Gastroesophageal sphincter (tissue), 4 donors: ENCODE measurements at regions not wholly inside any gene's neighbourhood (a gene's known extent, or its start where the extent isn't known, plus 50 kb on each side); places are given as distances from the start of the nearest gene placed in this dataset.

Experiments used
- ATAC-seq: fragments of 150-250 bp; one replicate; pipeline ENCODE4 v1.9.1; 2016; ENCODE audit warnings: mild to moderate bottlenecking, moderate library complexity
- H3K27ac ChIP-seq, 4 donors: fragments of 200-600 bp; sonication (generic) in 3 of 4; 1 replicate in 3 of 4; 2 replicates in 1 of 4; pipeline ENCODE4 v1.5.1; 2016 to 2019
- H3K27me3 ChIP-seq: fragments of 200-600 bp; sonication (generic); one replicate; pipeline ENCODE4 v1.5.1; 2019
- H3K36me3 ChIP-seq, 2 donors: fragments of 200-600 bp; sonication (generic); one replicate each; pipeline ENCODE4 v1.5.1; 2019; ENCODE audit warnings: control low read depth in 1 of 2
- H3K4me1 ChIP-seq, 3 donors: fragments of 200-600 bp; sonication (generic); 1 replicate in 2 of 3; 2 replicates in 1 of 3; pipeline ENCODE4 v1.5.1; 2016 to 2019; ENCODE audit warnings: control low read depth in 2 of 3
- H3K4me3 ChIP-seq, 2 donors: fragments of 200-600 bp; sonication (generic); one replicate each; pipeline ENCODE4 v1.5.1; 2019; ENCODE audit warnings: mild to moderate bottlenecking in 1 of 2, moderate library complexity in 1 of 2
- H3K9me3 ChIP-seq, 3 donors: fragments of 200-600 bp; sonication (generic); one replicate each; pipeline ENCODE4 v1.5.1; 2017 to 2019; ENCODE audit warnings: control low read depth in 2 of 3
- CTCF ChIP-seq, 4 experiments: fragments of 200-600 bp in 2 of 4; fragments of 450-650 bp in 2 of 4; sonication (generic) in 1 of 4; IDR thresholded peaks; one replicate each; pipeline ENCODE4 v1.5.1; 2017 to 2019; ENCODE audit warnings: antibody characterized with exemption in 4 of 4, mild to moderate bottlenecking in 2 of 4, moderate library complexity in 2 of 4
- EP300 ChIP-seq: sonication (generic); formaldehyde crosslinking; IDR thresholded peaks from one replicate; pipeline ENCODE4 v1.6.1; 2017; ENCODE audit warnings: antibody characterized with exemption, mild to moderate bottlenecking
- POLR2A ChIP-seq, 2 donors: fragments of 450-650 bp; IDR thresholded peaks; one replicate each; pipeline ENCODE4 v1.6.1; 2017; ENCODE audit warnings: antibody characterized with exemption in 2 of 2, mild to moderate bottlenecking in 2 of 2, moderate library complexity in 1 of 2
- POLR2AphosphoS5 ChIP-seq: sonication (generic); formaldehyde crosslinking; IDR thresholded peaks from one replicate; pipeline ENCODE4 v1.6.1; 2017; ENCODE audit warnings: antibody characterized with exemption
- WGBS, 2 donors: methylation state at CpG; one replicate each; pipeline ENCODE4 v1.1.5; 2018; ENCODE audit warnings: low coverage in 1 of 2; 5-methylcytosine and 5-hydroxymethylcytosine counted together

- Histone ChIP-seq H3K36me3 (no peaks in the 10 kb centered on the region), H3K4me1 (no peaks in the 10 kb centered on the region), H3K9me3 (no peaks in the 10 kb centered on the region), H3K27ac (no peak overlapping the region), H3K27me3 (no peaks in the 10 kb centered on the region), H3K4me3 (no peak overlapping the region)
- no peak for ATAC-seq
- TF ChIP-seq POLR2A (IDR thresholded peaks at IDR 0.05) (no peak), EP300 (no peak), POLR2AphosphoS5 (no peak), CTCF (IDR thresholded peaks at IDR 0.05) (no peak)
- WGBS, 2 donors: 78 to 97% methylated on average over 6 to 10 of the region's 12 CpGs
These were observed 265.4 kb upstream of the CDH4 start for GRCh38 chr20:60986506-60987156.

GRCh38 chr20:60990061-60990460, 262.0 kb upstream of the CDH4 start:
- 29 to 72% methylated on average over 2 to 7 of the region's 10 CpGs for WGBS, 2 donors
- ATAC-seq: no peak
- H3K27ac ChIP-seq: no peak overlapping the region
- H3K9me3 ChIP-seq: no peaks in the 10 kb centered on the region
- no peaks in the 10 kb centered on the region for H3K27me3 ChIP-seq
- no peaks in the 10 kb centered on the region for H3K4me1 ChIP-seq
- no peaks in the 10 kb centered on the region for H3K36me3 ChIP-seq
- TF ChIP-seq POLR2A (IDR thresholded peaks at IDR 0.05) (no peak), CTCF (IDR thresholded peaks at IDR 0.05) (no peak), EP300 (no peak), POLR2AphosphoS5 (no peak)
- H3K4me3 ChIP-seq: no peak overlapping the region

- Histone ChIP-seq H3K27ac (no peak overlapping the region), H3K4me3 (no peak overlapping the region), H3K36me3 (no peaks in the 10 kb centered on the region), H3K9me3 (no peaks in the 10 kb centered on the region), H3K27me3 (no peaks in the 10 kb centered on the region), H3K4me1 (no peaks in the 10 kb centered on the region)
- WGBS, 2 donors: 52 to 73% methylated on average over 7 to 11 of the region's 12 CpGs
- ATAC-seq: no peak
- TF ChIP-seq POLR2A (IDR thresholded peaks at IDR 0.05): no peak
- no peak for TF ChIP-seq POLR2AphosphoS5
- no peak for TF ChIP-seq EP300
These were observed 261.4 kb upstream of the CDH4 start for GRCh38 chr20:60990643-60991042.

- Histone ChIP-seq H3K27me3 (no peaks in the 10 kb centered on the region), H3K4me3 (no peak overlapping the region), H3K27ac (no peak overlapping the region), H3K4me1 (no peaks in the 10 kb centered on the region), H3K9me3 (no peaks in the 10 kb centered on the region), H3K36me3 (no peaks in the 10 kb centered on the region)
- TF ChIP-seq EP300 (no peak), POLR2AphosphoS5 (no peak), CTCF (IDR thresholded peaks at IDR 0.05) (no peak), POLR2A (IDR thresholded peaks at IDR 0.05) (no peak)
- 39 to 48% methylated on average over 2 to 5 of the region's 9 CpGs for WGBS, 2 donors
- no peak for ATAC-seq
These were observed 258.5 kb upstream of the CDH4 start for GRCh38 chr20:60993433-60994044.

GRCh38 chr20:60999250-60999649, 252.8 kb upstream of the CDH4 start:
- no peak for ATAC-seq
- TF ChIP-seq POLR2AphosphoS5 (no peak), POLR2A (IDR thresholded peaks at IDR 0.05) (no peak), CTCF (IDR thresholded peaks at IDR 0.05) (no peak), EP300 (no peak)
- Histone ChIP-seq H3K36me3 (no peaks in the 10 kb centered on the region), H3K9me3 (no peaks in the 10 kb centered on the region), H3K27ac (no peak overlapping the region), H3K4me1 (no peaks in the 10 kb centered on the region), H3K27me3 (no peaks in the 10 kb centered on the region), H3K4me3 (no peak overlapping the region)
- 52 to 58% methylated on average over 5 of the region's 5 CpGs for WGBS, 2 donors
